GM18499 (cell line): ENCODE measurements at regions not wholly inside any gene's neighbourhood (a gene's known extent, or its start where the extent isn't known, plus 50 kb on each side); places are given as distances from the start of the nearest gene placed in this dataset.

ENCODE experiments used
- ATAC-seq: cut with Tn5 transposase; IDR thresholded peaks from one replicate; pipeline ENCODE4 v1.9.1; 2021; ENCODE audit warnings: moderate number of reproducible peaks; ENCODE audit not compliant: insufficient read depth, unreplicated experiment

GRCh38 chr12:100738086-100738485 is 56.5 kb upstream of the ANO4 start:
- ATAC-seq, result no peak

- no peak for ATAC-seq
Observed at GRCh38 chr12:100741084-100741711, 53.4 kb upstream of the ANO4 start.

- ATAC-seq, result no peak
Observed at GRCh38 chr12:100743060-100743459, 51.5 kb upstream of the ANO4 start.
